ENCODE measurements at regions not wholly inside any gene's neighbourhood (a gene's known extent, or its start where the extent isn't known, plus 50 kb on each side); places are given as distances from the start of the nearest gene placed in this dataset.
"Not testable (repeated sequence)": the region's sequence is repeated elsewhere in the genome, so short reads cannot be mapped to it uniquely, and the experiment has no call there.

- no peak for DNase-seq
Observed at GRCh38 chr13:104979281-104980030, 1556.0 kb downstream of the EFNB2 start.

- no peak for DNase-seq
Observed at GRCh38 chr13:104976986-104977385, 1558.5 kb downstream of the EFNB2 start.

- DNase-seq = no peak
Observed at GRCh38 chr13:104975272-104975671, 1560.2 kb downstream of the EFNB2 start.

- no peak for DNase-seq
Observed at GRCh38 chr13:104968876-104969275, 1566.6 kb downstream of the EFNB2 start.

- no peak for DNase-seq
Observed at GRCh38 chr13:104967836-104968630, 1567.4 kb downstream of the EFNB2 start.

- DNase-seq = no peak
Observed at GRCh38 chr13:104967376-104967775, 1568.1 kb downstream of the EFNB2 start.

- DNase-seq = no peak
Observed at GRCh38 chr13:104962411-104962810, 1573.1 kb downstream of the EFNB2 start.

- no peak for DNase-seq
Observed at GRCh38 chr13:104961246-104961645, 1574.2 kb downstream of the EFNB2 start.

GRCh38 chr13:104954210-104954609 lies 1581.3 kb downstream of the EFNB2 start:
- no peak for DNase-seq

- no peak for DNase-seq
Observed at GRCh38 chr13:104953588-104953987, 1581.9 kb downstream of the EFNB2 start.

GRCh38 chr13:104949840-104950740 lies 1585.4 kb downstream of the EFNB2 start:
- DNase-seq = no peak

- no peak for DNase-seq
Observed at GRCh38 chr13:104944176-104944575, 1591.3 kb downstream of the EFNB2 start.

GRCh38 chr13:104943331-104943730 lies 1592.1 kb downstream of the EFNB2 start:
- DNase-seq = no peak

GRCh38 chr13:104937881-104938280 lies 1597.6 kb downstream of the EFNB2 start:
- no peak for DNase-seq

GRCh38 chr13:104936304-104936703 lies 1599.2 kb downstream of the EFNB2 start:
- DNase-seq = no peak

GRCh38 chr13:104920513-104920912 lies 1614.9 kb downstream of the EFNB2 start:
- not testable (repeated sequence) for DNase-seq

- DNase-seq = no peak
Observed at GRCh38 chr13:104920091-104920490, 1615.4 kb downstream of the EFNB2 start.

- DNase-seq = no peak
Observed at GRCh38 chr13:104900191-104900817, 1635.2 kb downstream of the EFNB2 start.

GRCh38 chr13:104898484-104898883 lies 1637.0 kb downstream of the EFNB2 start:
- DNase-seq = no peak

- DNase-seq = no peak
Observed at GRCh38 chr13:104895521-104895920, 1639.9 kb downstream of the EFNB2 start.

GRCh38 chr13:104875038-104875754 lies 1660.3 kb downstream of the EFNB2 start:
- DNase-seq = no peak

- no peak for DNase-seq
Observed at GRCh38 chr13:104872153-104872552, 1663.3 kb downstream of the EFNB2 start.
